Adipocyte (in vitro differentiated cells): ENCODE measurements at regions not wholly inside any gene's neighbourhood (a gene's known extent, or its start where the extent isn't known, plus 50 kb on each side); places are given as distances from the start of the nearest gene placed in this dataset.
A peak's percentile ranks its signal among the peaks of the same experiment; 100 is the strongest.

Experiments used
- DNase-seq: peaks from one replicate; pipeline ENCODE4 v3.0.0-alpha.2; 2015; ENCODE audit warnings: low read depth
- H3K27me3 ChIP-seq: replicated peaks from 2 replicates; pipeline ENCODE4 v1.7.0; 2013; ENCODE audit warnings: mild to moderate bottlenecking, low read length, moderate library complexity; ENCODE audit not compliant: control insufficient read depth, insufficient read depth
- H3K36me3 ChIP-seq: 2 replicates; pipeline ENCODE4 v1.7.0; 2013; ENCODE audit warnings: low read length, mild to moderate bottlenecking, moderate library complexity; ENCODE audit not compliant: control insufficient read depth, insufficient read depth, severe bottlenecking
- H3K4me1 ChIP-seq: 2 replicates; pipeline ENCODE4 v1.7.0; 2013; ENCODE audit warnings: mild to moderate bottlenecking, low read length, moderate library complexity; ENCODE audit not compliant: control insufficient read depth, insufficient read depth
- H3K4me3 ChIP-seq: 2 replicates; pipeline ENCODE4 v1.7.0; 2013; ENCODE audit warnings: mild to moderate bottlenecking, low read length, moderate library complexity
- H3K9ac ChIP-seq: 2 replicates; pipeline ENCODE4 v1.7.0; 2013; ENCODE audit warnings: mild to moderate bottlenecking, low read length, moderate library complexity
- H3K9me3 ChIP-seq: 2 replicates; pipeline ENCODE4 v1.7.0; 2013; ENCODE audit warnings: mild to moderate bottlenecking, low read length, moderate library complexity; ENCODE audit not compliant: control insufficient read depth

DNA sequence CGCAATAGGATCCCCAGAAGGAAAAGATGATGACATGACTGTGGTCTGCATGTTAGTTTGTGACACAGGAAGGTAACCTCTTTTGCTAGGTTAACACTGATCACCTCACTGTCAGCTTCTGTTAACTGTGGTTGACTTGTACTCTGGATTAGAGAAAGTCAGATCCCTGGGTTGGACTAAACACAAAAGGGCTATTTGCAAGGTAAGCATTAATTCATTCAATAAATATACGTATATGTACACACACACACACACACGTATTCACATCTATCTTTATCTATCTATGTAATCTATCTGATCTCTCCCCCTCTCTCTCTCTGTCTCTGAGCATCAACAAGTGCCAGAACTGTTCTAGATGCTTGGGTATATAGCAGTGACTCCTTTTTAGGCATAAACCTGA is 136.1 kb upstream of the SNX19 start:
- Histone ChIP-seq H3K4me1 (peaks cover 16% of the 10 kb centered on the region), H3K9me3 (peaks cover 7% of the 10 kb centered on the region), H3K9ac (no peak overlapping the region), H3K36me3 (no peaks in the 10 kb centered on the region), H3K27me3 (peaks cover 53% of the 10 kb centered on the region), H3K4me3 (no peak overlapping the region)
- DNase-seq: no peak

DNA sequence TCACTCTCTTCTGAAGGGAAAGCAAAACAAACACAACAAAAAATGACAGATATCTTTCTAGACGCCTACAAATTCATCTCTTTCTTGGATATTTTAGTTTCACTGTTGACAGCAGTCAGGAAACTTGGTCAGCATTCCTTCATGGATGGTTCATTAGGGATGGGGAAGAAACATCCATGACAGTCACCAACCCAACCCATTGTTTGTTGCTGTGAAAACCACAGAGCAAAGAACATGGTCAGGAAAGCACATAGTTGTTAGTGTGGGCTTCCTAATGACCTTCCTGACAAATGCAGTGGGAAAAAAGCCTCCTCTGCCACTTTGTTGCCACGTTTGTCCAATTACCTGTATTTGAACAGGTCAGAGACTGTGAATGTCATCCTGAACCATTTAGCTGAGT is 139.8 kb upstream of the SNX19 start:
- Histone ChIP-seq H3K36me3 (no peaks in the 10 kb centered on the region), H3K9me3 (no peaks in the 10 kb centered on the region), H3K4me1 (no peaks in the 10 kb centered on the region), H3K27me3 (peaks cover 41% of the 10 kb centered on the region), H3K4me3 (no peak overlapping the region), H3K9ac (no peak overlapping the region)
- no peak for DNase-seq

DNA sequence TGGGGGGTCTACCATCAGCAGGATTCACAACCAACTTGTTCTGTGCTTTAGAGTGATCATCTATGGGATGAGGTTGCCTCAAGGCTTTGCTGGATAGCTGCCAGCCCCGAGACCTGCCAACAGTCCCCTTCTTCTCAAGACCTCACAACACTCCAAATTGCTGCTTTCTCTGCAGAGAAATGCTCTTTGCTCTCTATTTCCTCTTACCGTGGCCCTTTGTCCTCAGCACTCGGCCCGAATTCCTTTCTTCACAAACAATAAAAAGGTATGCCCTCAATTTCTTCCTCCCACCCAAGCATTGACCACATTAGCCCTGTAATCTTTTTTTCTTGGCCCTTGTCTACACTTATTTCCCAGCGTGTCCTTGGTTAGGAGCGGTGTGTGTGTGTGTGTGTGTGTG is 147.4 kb upstream of the SNX19 start:
- Histone ChIP-seq H3K9me3 (no peaks in the 10 kb centered on the region), H3K9ac (no peak overlapping the region), H3K27me3 (peaks cover 14% of the 10 kb centered on the region), H3K36me3 (no peaks in the 10 kb centered on the region), H3K4me1 (no peaks in the 10 kb centered on the region), H3K4me3 (no peak overlapping the region)
- no peak for DNase-seq

DNA sequence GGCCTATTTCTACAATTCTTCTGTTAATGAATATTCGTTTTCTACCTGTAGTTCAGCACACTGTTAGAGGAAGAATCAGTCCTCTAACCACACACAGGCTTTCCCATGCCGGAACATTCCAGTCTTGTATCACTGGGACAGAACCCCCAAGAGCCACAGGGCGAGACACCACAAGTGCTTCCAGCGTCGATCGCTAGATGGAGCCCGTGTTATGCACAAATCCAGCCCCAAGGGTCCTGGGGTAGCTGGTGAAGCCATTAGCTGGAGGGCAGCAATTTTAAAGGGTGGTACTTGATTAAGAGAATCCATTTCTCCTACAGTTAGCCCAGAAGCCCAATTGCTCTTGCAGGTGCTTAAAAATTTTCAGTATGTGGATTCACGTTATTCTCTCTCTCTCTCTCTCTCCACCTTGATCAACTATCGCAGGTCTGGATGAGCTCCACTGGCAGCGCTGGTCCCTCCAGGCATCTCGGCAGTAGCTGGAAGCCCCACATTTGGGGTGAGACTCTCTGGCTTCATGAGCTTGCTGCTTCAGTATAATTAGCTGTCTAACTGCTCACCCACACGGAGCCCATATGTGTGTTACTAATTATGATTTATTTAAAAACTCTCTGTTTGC is 148.2 kb upstream of the SNX19 start:
- H3K4me1 ChIP-seq: no peaks in the 10 kb centered on the region
- peaks cover 14% of the 10 kb centered on the region for H3K27me3 ChIP-seq
- peak; percentile 83 for DNase-seq
- no peaks in the 10 kb centered on the region for H3K36me3 ChIP-seq
- H3K9me3 ChIP-seq: no peaks in the 10 kb centered on the region
- no peak overlapping the region for H3K4me3 ChIP-seq
- H3K9ac ChIP-seq: no peak overlapping the region

DNA sequence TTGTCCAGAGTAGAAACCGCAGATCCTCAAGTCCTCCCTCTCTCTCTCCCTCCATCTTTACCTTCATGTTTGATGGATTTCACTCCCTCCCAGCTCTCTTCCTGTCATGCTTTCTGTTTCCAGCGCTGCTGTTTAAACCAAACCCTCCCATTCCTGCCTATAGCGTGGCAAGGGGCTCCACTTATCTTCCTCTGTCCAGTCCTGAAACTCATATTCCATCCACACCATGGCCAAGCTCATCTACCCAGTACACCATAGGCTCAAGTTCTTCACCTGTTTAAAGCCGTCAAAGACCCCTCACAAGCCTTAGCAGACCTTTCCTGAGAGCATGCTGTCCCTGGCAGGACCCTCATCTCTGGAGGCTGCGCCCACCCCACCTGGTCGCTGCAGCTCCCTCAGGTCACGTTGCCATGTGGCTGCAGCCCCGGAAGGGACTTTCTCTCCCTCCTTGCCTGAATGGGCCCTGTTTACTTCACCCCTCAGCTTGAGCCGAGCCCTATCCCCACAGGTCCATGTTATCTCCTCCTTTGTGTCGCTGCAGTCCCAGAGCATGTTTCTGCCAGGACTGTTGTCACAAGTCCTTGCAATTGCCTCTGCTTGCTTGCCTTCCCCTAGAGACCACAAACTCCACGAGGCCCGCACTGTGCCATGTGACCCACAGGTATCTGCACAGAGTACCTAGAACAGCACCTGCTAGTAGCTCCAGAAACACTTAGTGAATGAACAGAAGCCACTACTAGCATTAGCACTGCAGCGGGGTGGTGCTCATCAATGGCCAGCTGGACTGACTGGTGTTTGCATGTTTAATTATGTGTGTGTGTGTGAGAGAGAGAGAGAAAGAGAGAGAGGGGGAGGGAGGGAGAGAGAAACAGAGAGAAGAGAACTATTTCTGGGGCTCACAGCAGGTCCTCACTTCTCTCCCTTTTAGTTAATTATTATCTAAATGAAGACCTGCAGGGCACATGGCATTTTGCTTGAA is 149.4 kb upstream of the SNX19 start:
- no peak for DNase-seq
- no peak overlapping the region for H3K4me3 ChIP-seq
- H3K9me3 ChIP-seq: no peaks in the 10 kb centered on the region
- no peaks in the 10 kb centered on the region for H3K36me3 ChIP-seq
- H3K27me3 ChIP-seq: peaks cover 14% of the 10 kb centered on the region
- H3K9ac ChIP-seq: no peak overlapping the region
- H3K4me1 ChIP-seq: no peaks in the 10 kb centered on the region

DNA sequence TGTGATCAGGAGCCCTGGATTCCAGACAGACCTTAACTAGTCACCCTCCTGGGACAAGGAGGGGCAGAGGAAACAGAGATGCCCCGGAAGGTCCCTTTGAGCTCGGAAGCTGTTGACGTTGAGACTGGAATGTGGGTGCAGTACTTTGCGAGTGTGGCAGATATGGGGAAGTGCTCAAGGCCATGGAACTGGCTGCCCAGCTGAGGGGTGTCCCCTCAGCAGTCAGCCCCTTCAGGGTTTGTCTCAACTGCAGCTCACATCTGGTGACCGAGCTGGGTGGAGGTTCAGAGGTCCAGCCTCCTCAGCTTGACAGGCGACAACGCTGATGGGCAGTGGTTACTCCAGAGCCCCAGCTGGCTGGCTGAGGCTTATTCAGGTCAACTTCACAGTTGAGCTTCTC is 150.3 kb upstream of the SNX19 start:
- DNase-seq: no peak
- Histone ChIP-seq H3K4me1 (no peaks in the 10 kb centered on the region), H3K4me3 (no peak overlapping the region), H3K9me3 (no peaks in the 10 kb centered on the region), H3K36me3 (no peaks in the 10 kb centered on the region), H3K27me3 (peaks cover 14% of the 10 kb centered on the region), H3K9ac (no peak overlapping the region)

DNA sequence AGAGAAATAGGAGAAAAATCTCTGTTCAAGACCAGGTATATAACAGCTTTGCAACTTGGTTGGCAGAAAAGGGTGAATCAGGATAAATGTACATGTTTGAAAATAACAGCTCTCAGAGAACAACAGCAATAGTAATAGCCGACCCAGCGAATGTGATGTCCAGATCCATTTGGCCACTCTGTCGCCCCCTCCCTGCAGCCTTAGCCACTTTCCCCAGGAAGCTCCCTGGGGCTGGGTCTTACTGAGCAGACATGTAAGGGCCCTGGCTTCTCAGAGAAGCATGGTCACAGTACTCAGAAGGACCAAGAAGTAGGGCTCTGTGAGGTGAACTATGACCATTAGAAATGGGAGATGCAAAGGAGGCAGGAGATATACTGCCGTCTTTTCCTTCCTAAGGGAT is 154.1 kb upstream of the SNX19 start:
- no peaks in the 10 kb centered on the region for H3K4me1 ChIP-seq
- no peak for DNase-seq
- no peak overlapping the region for H3K4me3 ChIP-seq
- no peaks in the 10 kb centered on the region for H3K36me3 ChIP-seq
- H3K27me3 ChIP-seq: peaks cover 8% of the 10 kb centered on the region
- H3K9ac ChIP-seq: no peak overlapping the region
- no peaks in the 10 kb centered on the region for H3K9me3 ChIP-seq

DNA sequence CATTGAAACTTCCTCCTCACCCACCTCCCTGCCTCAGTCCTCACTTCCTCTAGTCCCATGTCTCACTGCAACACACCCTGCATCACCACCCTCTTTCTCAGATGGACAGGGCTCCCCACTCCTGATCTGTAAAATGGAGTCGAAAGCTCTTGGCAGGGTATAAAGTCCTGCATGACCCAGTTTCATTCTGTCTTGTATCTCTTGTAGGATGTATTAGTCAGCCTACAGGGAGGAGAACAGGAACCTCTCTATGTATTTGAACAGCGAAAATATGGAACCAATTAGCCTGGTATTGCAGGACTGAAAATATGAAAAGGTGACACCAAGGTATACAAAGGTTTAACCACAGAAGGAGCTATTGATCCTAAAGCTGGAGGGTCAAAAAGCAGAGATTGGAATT is 156.9 kb upstream of the SNX19 start:
- Histone ChIP-seq H3K9me3 (no peaks in the 10 kb centered on the region), H3K27me3 (no peaks in the 10 kb centered on the region), H3K36me3 (no peaks in the 10 kb centered on the region), H3K9ac (no peak overlapping the region), H3K4me1 (no peaks in the 10 kb centered on the region), H3K4me3 (no peak overlapping the region)
- peak; percentile 32 for DNase-seq

DNA sequence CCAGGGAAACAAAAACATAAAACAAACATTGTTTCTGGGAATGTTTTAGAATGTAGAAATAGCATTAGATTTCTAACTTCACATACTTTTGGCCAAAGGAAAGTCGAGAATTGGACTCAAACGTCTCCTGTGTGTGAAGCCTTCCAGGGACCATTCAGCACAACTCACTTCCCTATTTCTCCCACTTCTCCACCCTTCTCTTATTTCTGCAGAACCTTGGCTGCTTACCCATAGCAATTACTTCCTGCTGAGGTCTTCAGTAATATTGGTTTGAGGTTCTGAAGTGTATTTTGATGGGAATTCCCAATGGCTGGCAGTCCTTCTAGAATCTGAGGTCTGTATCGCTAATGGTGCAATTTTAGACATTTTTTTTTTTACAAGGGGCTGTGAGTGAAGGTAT is 158.3 kb upstream of the SNX19 start:
- Histone ChIP-seq H3K4me3 (no peak overlapping the region), H3K9ac (no peak overlapping the region), H3K36me3 (no peaks in the 10 kb centered on the region), H3K27me3 (no peaks in the 10 kb centered on the region), H3K4me1 (no peaks in the 10 kb centered on the region), H3K9me3 (no peaks in the 10 kb centered on the region)
- no peak for DNase-seq

DNA sequence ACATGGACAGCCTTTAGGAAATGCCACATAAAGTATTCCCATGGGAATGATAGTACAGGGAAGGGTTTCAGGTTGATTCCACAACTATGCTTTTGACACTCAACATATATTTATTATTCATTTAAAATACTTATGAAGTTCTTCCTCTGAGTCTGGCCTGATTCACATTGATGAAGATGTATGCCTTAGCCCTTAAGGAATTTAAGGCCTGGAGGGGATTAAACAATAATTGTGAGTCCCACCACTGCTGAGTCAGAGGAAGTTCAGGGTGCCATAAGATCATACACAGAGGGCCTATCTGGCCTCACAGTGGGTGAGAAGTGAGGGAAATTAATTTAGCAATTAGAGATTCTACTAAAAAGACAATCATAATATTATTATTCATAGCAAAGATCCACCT is 161.1 kb upstream of the SNX19 start:
- DNase-seq: peak; percentile 18
- H3K4me3 ChIP-seq: no peak overlapping the region
- no peak overlapping the region for H3K9ac ChIP-seq
- no peaks in the 10 kb centered on the region for H3K36me3 ChIP-seq
- H3K4me1 ChIP-seq: no peaks in the 10 kb centered on the region
- peaks cover 7% of the 10 kb centered on the region for H3K9me3 ChIP-seq
- H3K27me3 ChIP-seq: no peaks in the 10 kb centered on the region

DNA sequence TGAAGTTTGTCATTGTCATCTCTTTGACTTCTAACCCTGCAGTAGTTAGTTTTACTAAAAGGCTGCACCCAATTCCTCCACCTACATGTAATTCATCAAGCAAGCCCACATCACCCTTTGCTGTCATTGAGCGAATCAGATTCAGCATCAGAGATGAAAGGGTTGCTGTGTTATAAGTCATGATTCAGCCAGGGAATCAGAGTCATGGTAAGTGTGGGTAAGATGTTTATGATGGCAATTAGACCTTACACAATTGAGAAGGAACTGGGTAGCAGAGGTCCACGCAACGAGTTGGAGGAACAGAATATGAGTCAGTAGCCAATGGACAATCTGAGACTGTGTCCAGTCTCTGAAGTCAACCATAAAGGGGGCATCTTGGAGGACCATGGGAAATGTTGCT is 162.8 kb upstream of the SNX19 start:
- Histone ChIP-seq H3K36me3 (no peaks in the 10 kb centered on the region), H3K9me3 (peaks cover 7% of the 10 kb centered on the region), H3K9ac (no peak overlapping the region), H3K4me1 (no peaks in the 10 kb centered on the region), H3K4me3 (no peak overlapping the region), H3K27me3 (no peaks in the 10 kb centered on the region)
- no peak for DNase-seq
